Right atrium auricular region (tissue), 2 donors: ENCODE measurements at regions not wholly inside any gene's neighbourhood (a gene's known extent, or its start where the extent isn't known, plus 50 kb on each side); places are given as distances from the start of the nearest gene placed in this dataset.
A peak's percentile ranks its signal among the peaks of the same experiment; 100 is the strongest.

Experiments
- DNase-seq: peaks from one replicate; pipeline ENCODE4 v3.0.0-alpha.2; 2019; ENCODE audit warnings: low spot score
- H3K27ac ChIP-seq, 2 donors: fragments of 200-600 bp; sonication (generic); 1 replicate in 1 of 2; 2 replicates in 1 of 2; pipeline ENCODE4 v1.5.1; 2016 to 2019
- H3K27me3 ChIP-seq, 2 donors: fragments of 200-600 bp; sonication (generic); one replicate each; pipeline versions ENCODE4 v1.5.1 to v1.6.0; 2017 to 2019
- H3K36me3 ChIP-seq: fragments of 200-600 bp; sonication (generic); one replicate; pipeline ENCODE4 v1.5.1; 2016
- H3K4me1 ChIP-seq, 2 donors: fragments of 200-600 bp; sonication (generic); one replicate each; pipeline versions ENCODE4 v1.5.1 to v1.6.0; 2017 to 2019
- H3K4me3 ChIP-seq, 2 donors: fragments of 200-600 bp; sonication (generic); 1 replicate in 1 of 2; 2 replicates in 1 of 2; pipeline ENCODE4 v1.5.1; 2017 to 2019; ENCODE audit warnings: mild to moderate bottlenecking in 1 of 2, moderate library complexity in 1 of 2
- H3K9me3 ChIP-seq, 2 donors: fragments of 200-600 bp; sonication (generic); one replicate each; pipeline ENCODE4 v1.5.1; 2019
- CTCF ChIP-seq, 2 donors: fragments of 200-600 bp; sonication (generic); IDR thresholded peaks; one replicate each; pipeline ENCODE4 v1.5.1; 2019; ENCODE audit warnings: antibody characterized with exemption in 2 of 2

DNA sequence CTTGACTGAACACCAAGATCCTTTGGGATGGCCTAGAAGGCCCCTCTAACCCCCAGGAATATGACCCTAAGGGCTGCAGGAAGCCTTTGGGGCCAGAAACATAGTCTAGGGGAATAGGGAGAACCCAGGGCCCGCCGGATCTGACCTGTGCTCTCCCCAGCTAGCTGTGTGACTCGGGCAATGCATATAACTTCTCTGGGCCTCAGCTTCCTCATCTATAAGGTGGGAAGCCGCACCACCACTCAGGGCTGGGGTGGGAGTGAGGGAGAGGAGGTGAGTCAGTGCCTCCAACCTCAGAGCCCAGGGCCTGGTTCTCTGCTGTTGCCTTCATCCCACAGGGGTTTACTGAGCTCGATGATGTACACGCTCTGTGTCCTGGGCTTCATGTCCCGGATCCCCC, 434.4 kb downstream of the PTPRU start:
- Histone ChIP-seq H3K27me3 (no peaks in the 10 kb centered on the region), H3K27ac (no peak overlapping the region), H3K9me3 (no peaks in the 10 kb centered on the region), H3K4me3 (no peak overlapping the region), H3K4me1 (peaks cover 0 to 7% of the 10 kb centered on the region in 2 donors), H3K36me3 (no peaks in the 10 kb centered on the region)
- no peak for DNase-seq
- TF ChIP-seq CTCF (IDR thresholded peaks at IDR 0.05), result no peak

GRCh38 chr1:29669912-29670311, 433.6 kb downstream of the PTPRU start:
- Histone ChIP-seq H3K36me3 (no peaks in the 10 kb centered on the region), H3K27ac (no peak overlapping the region), H3K27me3 (no peaks in the 10 kb centered on the region), H3K4me1 (no peaks in the 10 kb centered on the region), H3K4me3 (no peak overlapping the region), H3K9me3 (no peaks in the 10 kb centered on the region)
- DNase-seq, result no peak
- TF ChIP-seq CTCF (IDR thresholded peaks at IDR 0.05), result no peak

- Histone ChIP-seq H3K36me3 (no peaks in the 10 kb centered on the region), H3K27ac (no peak overlapping the region), H3K27me3 (no peaks in the 10 kb centered on the region), H3K4me1 (no peaks in the 10 kb centered on the region), H3K4me3 (no peak overlapping the region), H3K9me3 (no peaks in the 10 kb centered on the region)
- peak; percentile 43 for DNase-seq
- no peak for TF ChIP-seq CTCF (IDR thresholded peaks at IDR 0.05)
These were observed 433.0 kb downstream of the PTPRU start for GRCh38 chr1:29669158-29669871.

- H3K27me3 ChIP-seq, result no peaks in the 10 kb centered on the region
These were observed 432.3 kb downstream of the PTPRU start for GRCh38 chr1:29668551-29669157.

GRCh38 chr1:29667951-29668350, 431.6 kb downstream of the PTPRU start:
- Histone ChIP-seq H3K36me3 (no peaks in the 10 kb centered on the region), H3K27ac (no peak overlapping the region), H3K4me3 (no peak overlapping the region), H3K9me3 (peaks cover 0 to 2% of the 10 kb centered on the region in 2 donors), H3K4me1 (no peaks in the 10 kb centered on the region), H3K27me3 (no peaks in the 10 kb centered on the region)
- no peak for TF ChIP-seq CTCF (IDR thresholded peaks at IDR 0.05)
- no peak for DNase-seq

More at GRCh38 chr1:29668551-29669157, 432.3 kb downstream of the PTPRU start:
- Histone ChIP-seq H3K9me3 (no peaks in the 10 kb centered on the region), H3K4me3 (no peak overlapping the region), H3K4me1 (no peaks in the 10 kb centered on the region), H3K27ac (no peak overlapping the region), H3K36me3 (no peaks in the 10 kb centered on the region)
- no peak for TF ChIP-seq CTCF (IDR thresholded peaks at IDR 0.05)
- peak; percentile 36 for DNase-seq
